Right lung (tissue), 2 donors: ENCODE measurements at regions not wholly inside any gene's neighbourhood (a gene's known extent, or its start where the extent isn't known, plus 50 kb on each side); places are given as distances from the start of the nearest gene placed in this dataset.
"Not testable (repeated sequence)": the region's sequence is repeated elsewhere in the genome, so short reads cannot be mapped to it uniquely, and the experiment has no call there.

Experiments
- DNase-seq, 2 donors: peaks; one replicate each; pipeline ENCODE4 v3.0.0-alpha.2; 2013

- DNase-seq = no peak
Observed at GRCh38 chr4:66555301-66555700, 885.0 kb upstream of the EPHA5 start.

GRCh38 chr4:66554826-66555225, 884.5 kb upstream of the EPHA5 start:
- DNase-seq = no peak

GRCh38 chr4:66545301-66545700, 875.0 kb upstream of the EPHA5 start:
- DNase-seq = not testable (repeated sequence)

GRCh38 chr4:66544281-66544680, 874.0 kb upstream of the EPHA5 start:
- DNase-seq = no peak

GRCh38 chr4:66539745-66540144, 869.5 kb upstream of the EPHA5 start:
- no peak for DNase-seq

- no peak for DNase-seq
Observed at GRCh38 chr4:66524781-66525180, 854.5 kb upstream of the EPHA5 start.

GRCh38 chr4:66522244-66522643, 852.0 kb upstream of the EPHA5 start:
- no peak for DNase-seq

GRCh38 chr4:66516940-66517339, 846.7 kb upstream of the EPHA5 start:
- DNase-seq = no peak

GRCh38 chr4:66506985-66507384, 836.7 kb upstream of the EPHA5 start:
- DNase-seq = no peak

- no peak for DNase-seq
Observed at GRCh38 chr4:66501997-66502396, 831.7 kb upstream of the EPHA5 start.

- no peak for DNase-seq
Observed at GRCh38 chr4:66490729-66491128, 820.4 kb upstream of the EPHA5 start.

GRCh38 chr4:66489783-66490452, 819.6 kb upstream of the EPHA5 start:
- DNase-seq = no peak

- no peak for DNase-seq
Observed at GRCh38 chr4:66489370-66489769, 819.1 kb upstream of the EPHA5 start.

- no peak for DNase-seq
Observed at GRCh38 chr4:66486068-66486467, 815.8 kb upstream of the EPHA5 start.

- DNase-seq = no peak
Observed at GRCh38 chr4:66482186-66482585, 811.9 kb upstream of the EPHA5 start.

GRCh38 chr4:66475596-66475995, 805.3 kb upstream of the EPHA5 start:
- no peak for DNase-seq

GRCh38 chr4:66465111-66465510, 794.8 kb upstream of the EPHA5 start:
- no peak for DNase-seq

GRCh38 chr4:66462890-66463289, 792.6 kb upstream of the EPHA5 start:
- not testable (repeated sequence) for DNase-seq

- DNase-seq = no peak
Observed at GRCh38 chr4:66451741-66452140, 781.5 kb upstream of the EPHA5 start.

- DNase-seq = no peak
Observed at GRCh38 chr4:66443008-66443407, 772.7 kb upstream of the EPHA5 start.

GRCh38 chr4:66439508-66439907, 769.2 kb upstream of the EPHA5 start:
- DNase-seq = no peak

- no peak for DNase-seq
Observed at GRCh38 chr4:66433706-66434105, 763.4 kb upstream of the EPHA5 start.

GRCh38 chr4:66430856-66431255, 760.6 kb upstream of the EPHA5 start:
- no peak for DNase-seq

- DNase-seq = no peak
Observed at GRCh38 chr4:66429276-66429675, 759.0 kb upstream of the EPHA5 start.
